Lower leg skin (tissue), 4 donors: ENCODE measurements at regions not wholly inside any gene's neighbourhood (a gene's known extent, or its start where the extent isn't known, plus 50 kb on each side); places are given as distances from the start of the nearest gene placed in this dataset.

Experiments
- DNase-seq, 2 donors: peaks; one replicate each; pipeline ENCODE4 v3.0.0-alpha.2; 2019; ENCODE audit warnings: low spot score in 2 of 2
- H3K4me3 ChIP-seq: fragments of 200-600 bp; sonication (generic); 2 replicates; pipeline ENCODE4 v1.5.1; 2017; ENCODE audit warnings: mild to moderate bottlenecking, low read depth; ENCODE audit not compliant: poor library complexity, severe bottlenecking
- CTCF ChIP-seq, 3 donors: fragments of 450-650 bp; IDR thresholded peaks; one replicate each; pipeline ENCODE4 v1.5.1; 2016; ENCODE audit warnings: antibody characterized with exemption in 3 of 3, mild to moderate bottlenecking in 3 of 3, moderate library complexity in 2 of 3
- POLR2A ChIP-seq, 2 donors: fragments of 450-650 bp; IDR thresholded peaks; one replicate each; pipeline ENCODE4 v1.6.1; 2016 to 2017; ENCODE audit warnings: antibody characterized with exemption in 2 of 2, mild to moderate bottlenecking in 1 of 2, moderate library complexity in 1 of 2
- WGBS, 2 donors: methylation state at CpG; one replicate each; pipeline ENCODE4 v1.1.5; 2018; 5-methylcytosine and 5-hydroxymethylcytosine counted together
- intact Hi-C: fragments of 100-400 bp; cut with DNase I; formaldehyde crosslinking; loops from one replicate; pipeline ENCODE4 v1.15.0; 2023; ENCODE audit warnings: low total_unique reads

GRCh38 chr7:67955061-67955460, 958.4 kb downstream of the TYW1 start:
- TF ChIP-seq CTCF (IDR thresholded peaks at IDR 0.05), result no peak
- TF ChIP-seq POLR2A (IDR thresholded peaks at IDR 0.05), result no peak
- 30 to 39% methylated on average over 3 of the region's 3 CpGs for whole genome bisulfite sequencing, 2 donors
- intact Hi-C loops, result no loop called here
- H3K4me3 ChIP-seq, result no peak overlapping the region
- DNase-seq, result no peak

- DNase-seq, result no peak
- intact Hi-C loops, result no loop called here
- no peak overlapping the region for H3K4me3 ChIP-seq
- 100% methylated on average over 1 of the region's 1 CpG; no CpG with 5 or more reads in 1 of the 2 donors for WGBS, 2 donors
- TF ChIP-seq CTCF (IDR thresholded peaks at IDR 0.05), result no peak
- TF ChIP-seq POLR2A (IDR thresholded peaks at IDR 0.05), result no peak
Observed at GRCh38 chr7:67962863-67963262, 966.2 kb downstream of the TYW1 start.

- intact Hi-C loops, result no loop called here
- DNase-seq, result no peak
- TF ChIP-seq POLR2A (IDR thresholded peaks at IDR 0.05), result no peak
- no peak for TF ChIP-seq CTCF (IDR thresholded peaks at IDR 0.05)
- H3K4me3 ChIP-seq, result no peak overlapping the region
- WGBS, 2 donors, result 94% methylated on average over 3 of the region's 3 CpGs
Observed at GRCh38 chr7:67976490-67976889, 979.9 kb downstream of the TYW1 start.

GRCh38 chr7:67983486-67983885, 986.9 kb downstream of the TYW1 start:
- WGBS, 2 donors, result 46% methylated on average over 1 of the region's 1 CpG
- no peak for DNase-seq
- intact Hi-C loops, result loop anchor here (5.0 kb wide), 1 partner anchor 596 kb away; no protein-coding TSS in a partner anchor
- H3K4me3 ChIP-seq, result no peak overlapping the region
- TF ChIP-seq CTCF (IDR thresholded peaks at IDR 0.05), result no peak
- no peak for TF ChIP-seq POLR2A (IDR thresholded peaks at IDR 0.05)

- H3K4me3 ChIP-seq, result no peak overlapping the region
- intact Hi-C loops, result loop anchor here (5.0 kb wide), 1 partner anchor 597 kb away; no protein-coding TSS in a partner anchor
- DNase-seq, result no peak
- WGBS, 2 donors, result 51 to 58% methylated on average over 4 of the region's 4 CpGs
- no peak for TF ChIP-seq CTCF (IDR thresholded peaks at IDR 0.05)
- no peak for TF ChIP-seq POLR2A (IDR thresholded peaks at IDR 0.05)
Observed at GRCh38 chr7:67984326-67984725, 987.7 kb downstream of the TYW1 start.

GRCh38 chr7:67989142-67989541, 992.5 kb downstream of the TYW1 start:
- H3K4me3 ChIP-seq, result no peak overlapping the region
- TF ChIP-seq CTCF (IDR thresholded peaks at IDR 0.05) (no peak), POLR2A (IDR thresholded peaks at IDR 0.05) (no peak)
- 71 to 81% methylated on average over 4 of the region's 4 CpGs for WGBS, 2 donors
- no peak for DNase-seq
- intact Hi-C loops, result no loop called here
